Endometrium (tissue), 2 donors: ENCODE measurements at regions not wholly inside any gene's neighbourhood (a gene's known extent, or its start where the extent isn't known, plus 50 kb on each side); places are given as distances from the start of the nearest gene placed in this dataset.
A peak's percentile ranks its signal among the peaks of the same experiment; 100 is the strongest.

Experiments used
- FAIRE-seq: peaks from 2 replicates; lab custom pipeline; 2012; peaks lifted over from hg19 to GRCh38; lab: Jason Lieb, UNC
- donor health status: control.
- donor health status: control.

GRCh38 chr3:117618462-117618861 is 908.9 kb downstream of the TUSC7 start:
- FAIRE-seq, result no peak

- FAIRE-seq, result no peak
These were observed 910.2 kb downstream of the TUSC7 start for GRCh38 chr3:117619805-117620204.

DNA sequence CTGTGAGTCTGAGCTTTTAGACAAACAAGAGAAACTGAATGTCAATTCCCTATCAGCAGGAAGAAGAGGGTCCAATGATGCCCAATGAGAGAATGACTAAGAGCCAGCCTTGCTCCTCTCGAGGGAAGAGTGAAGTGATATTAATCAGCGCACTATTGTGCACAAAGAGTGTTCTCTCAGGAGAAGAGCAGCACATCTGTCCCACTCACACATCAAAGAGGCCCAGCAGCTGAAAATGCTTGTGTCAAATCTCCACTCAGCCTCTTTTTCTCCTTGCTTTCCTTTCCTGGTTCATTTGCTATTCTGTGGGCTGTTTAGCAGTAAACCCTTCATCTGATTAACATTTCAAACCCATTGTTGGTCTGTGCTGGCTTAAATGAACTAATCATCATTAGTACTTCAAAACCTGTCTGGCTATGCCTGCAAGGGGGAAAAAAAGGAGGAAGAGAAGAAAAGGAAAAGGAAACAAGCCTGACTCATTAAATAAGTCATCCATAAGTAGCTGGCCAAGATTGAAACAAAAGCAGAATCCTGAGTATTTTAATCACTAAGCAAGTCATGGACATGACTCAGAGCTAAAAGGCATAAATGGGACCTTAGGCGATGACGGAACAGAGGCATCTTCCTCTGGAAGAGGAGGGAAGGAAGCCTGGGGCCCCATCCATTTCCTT is 912.7 kb downstream of the TUSC7 start:
- no peak for FAIRE-seq

DNA sequence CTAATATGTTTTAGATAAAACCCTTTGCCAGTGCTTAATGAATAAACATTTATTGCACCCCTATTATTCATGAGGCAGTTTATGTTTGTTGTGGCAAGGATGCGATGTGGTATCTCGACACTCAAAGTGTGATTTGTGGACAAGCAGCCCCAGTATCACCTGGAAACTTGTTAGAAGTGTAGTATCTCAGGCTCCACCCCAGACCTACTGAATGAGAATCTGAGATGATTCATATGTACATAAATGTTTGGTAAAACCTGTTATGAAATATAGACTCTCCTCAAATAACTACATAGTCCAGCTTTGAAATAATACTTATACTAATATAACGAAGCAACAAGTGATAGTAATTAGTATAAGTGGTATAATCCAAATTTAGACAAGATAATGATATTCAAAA is 914.8 kb downstream of the TUSC7 start:
- no peak for FAIRE-seq

GRCh38 chr3:117625174-117625573 is 915.6 kb downstream of the TUSC7 start:
- FAIRE-seq, result no peak

DNA sequence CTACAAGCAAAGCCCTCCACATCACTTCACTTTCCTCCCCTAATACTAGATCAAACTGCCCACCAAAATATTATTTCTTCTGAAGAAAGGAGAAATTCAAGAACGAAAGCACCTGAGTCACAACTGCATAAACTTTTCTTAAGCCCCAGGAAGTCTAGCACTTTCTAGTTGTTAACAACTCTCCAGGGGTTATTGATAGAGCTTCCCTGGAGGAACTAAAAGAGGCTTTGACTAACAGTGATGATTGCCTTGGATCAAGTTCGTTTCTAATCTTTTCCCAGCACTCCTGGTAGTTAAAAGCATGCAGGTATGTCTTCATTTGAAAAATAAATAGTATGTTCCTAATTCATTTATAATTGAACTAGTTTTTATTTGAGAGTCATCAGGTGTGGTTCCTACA is 917.0 kb downstream of the TUSC7 start:
- FAIRE-seq, result no peak

GRCh38 chr3:117628823-117629291 is 919.3 kb downstream of the TUSC7 start:
- peak; percentile 93 for FAIRE-seq

DNA sequence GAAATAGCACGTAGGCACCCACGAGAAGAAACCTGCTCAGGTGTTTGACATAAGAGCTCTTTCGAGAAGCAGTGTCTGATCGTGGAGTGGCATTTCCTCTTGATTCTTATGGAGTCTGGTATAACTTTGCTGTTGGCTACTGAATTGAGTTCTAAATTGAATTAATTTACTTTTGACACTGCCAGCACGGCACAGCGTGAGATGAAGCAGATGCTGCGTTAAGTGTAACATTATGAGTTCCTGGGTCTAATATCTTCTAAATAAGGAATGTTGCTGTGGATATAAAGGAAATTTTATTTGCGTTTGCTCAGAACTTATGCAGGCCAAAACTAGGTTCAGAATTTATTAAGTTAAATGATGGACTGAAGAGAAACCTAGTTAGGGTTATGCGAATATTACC is 919.9 kb downstream of the TUSC7 start:
- FAIRE-seq, result no peak

- FAIRE-seq, result no peak
These were observed 920.9 kb downstream of the TUSC7 start for GRCh38 chr3:117630469-117630868.

DNA sequence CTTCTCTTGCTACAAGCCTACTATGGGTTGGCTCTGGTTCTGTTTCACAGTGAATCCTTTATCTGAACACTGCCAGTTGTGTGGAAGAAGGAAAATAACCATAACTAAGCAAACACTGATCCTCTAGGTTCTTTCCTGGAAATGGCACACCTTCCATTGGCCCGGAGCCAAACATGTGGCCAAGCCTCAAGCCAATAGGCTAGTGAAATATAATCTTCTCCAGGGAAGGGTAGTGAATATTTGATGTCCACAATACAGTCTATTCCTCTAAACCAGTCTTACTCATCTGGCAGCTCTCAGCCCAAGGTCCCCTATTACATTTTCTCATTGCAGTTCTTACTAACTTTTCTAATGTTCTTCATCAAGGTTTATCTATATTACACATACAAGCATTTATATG is 921.3 kb downstream of the TUSC7 start:
- no peak for FAIRE-seq

DNA sequence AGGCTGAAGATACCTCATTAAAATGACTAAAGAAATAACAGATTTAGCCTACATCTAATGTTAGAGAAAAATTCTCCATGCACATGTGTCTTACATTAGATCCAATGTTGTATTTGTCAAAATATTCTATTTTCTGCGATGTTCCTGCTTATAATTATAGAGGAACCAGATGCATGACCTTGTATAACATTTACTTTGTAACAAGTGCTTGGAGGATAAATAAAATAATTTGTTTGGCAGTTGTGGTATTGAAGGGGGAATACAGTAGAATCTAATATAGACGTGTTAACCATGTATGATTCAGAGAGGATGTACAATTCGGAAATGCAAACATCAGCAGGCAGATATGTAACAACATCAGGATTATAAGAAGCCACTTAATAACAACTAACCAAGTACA is 922.2 kb downstream of the TUSC7 start:
- FAIRE-seq, result no peak

- no peak for FAIRE-seq
These were observed 922.6 kb downstream of the TUSC7 start for GRCh38 chr3:117632191-117632590.

- no peak for FAIRE-seq
These were observed 923.6 kb downstream of the TUSC7 start for GRCh38 chr3:117633207-117633606.

DNA sequence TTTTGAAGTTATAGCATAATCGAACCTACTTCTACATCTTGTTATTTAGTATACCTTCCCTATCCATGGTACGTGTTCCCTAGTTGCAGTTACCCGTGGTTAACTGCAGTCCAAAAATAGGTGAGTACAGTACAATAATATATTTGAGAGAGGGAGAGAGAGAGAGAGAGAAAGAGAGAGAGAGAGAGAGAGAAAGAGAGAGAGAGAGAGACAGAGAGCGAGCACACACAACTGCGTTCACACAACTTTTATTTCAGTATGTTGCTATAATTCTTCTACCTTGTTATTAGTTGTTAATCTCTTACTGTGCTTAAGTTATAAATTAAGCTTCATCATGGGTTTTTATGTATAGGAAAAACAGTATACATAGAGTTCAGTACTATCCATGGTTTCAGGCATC is 928.1 kb downstream of the TUSC7 start:
- no peak for FAIRE-seq

- FAIRE-seq, result no peak
These were observed 934.6 kb downstream of the TUSC7 start for GRCh38 chr3:117644203-117644602.

- no peak for FAIRE-seq
These were observed 936.1 kb downstream of the TUSC7 start for GRCh38 chr3:117645561-117646242.

- FAIRE-seq, result no peak
These were observed 937.9 kb downstream of the TUSC7 start for GRCh38 chr3:117647435-117647834.

DNA sequence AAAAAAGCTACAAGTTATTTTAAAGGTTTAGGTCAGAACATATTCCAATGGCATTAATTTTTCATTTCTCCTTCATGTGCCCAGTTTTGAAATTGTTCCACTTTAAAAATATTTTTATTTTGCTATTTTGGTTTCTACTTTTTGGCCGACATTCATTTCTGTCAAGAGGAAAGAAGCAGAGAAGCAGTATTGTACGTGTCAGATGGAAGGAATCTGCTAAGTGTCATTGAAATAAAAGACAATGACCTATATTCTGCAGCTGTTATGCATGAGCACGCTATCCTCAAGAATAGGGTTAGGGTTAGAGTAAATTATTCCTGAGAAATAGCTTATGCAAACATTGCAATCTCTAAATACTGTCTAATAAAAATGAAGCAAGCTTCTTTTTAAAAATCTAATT is 941.7 kb downstream of the TUSC7 start:
- peak; percentile 76 for FAIRE-seq

DNA sequence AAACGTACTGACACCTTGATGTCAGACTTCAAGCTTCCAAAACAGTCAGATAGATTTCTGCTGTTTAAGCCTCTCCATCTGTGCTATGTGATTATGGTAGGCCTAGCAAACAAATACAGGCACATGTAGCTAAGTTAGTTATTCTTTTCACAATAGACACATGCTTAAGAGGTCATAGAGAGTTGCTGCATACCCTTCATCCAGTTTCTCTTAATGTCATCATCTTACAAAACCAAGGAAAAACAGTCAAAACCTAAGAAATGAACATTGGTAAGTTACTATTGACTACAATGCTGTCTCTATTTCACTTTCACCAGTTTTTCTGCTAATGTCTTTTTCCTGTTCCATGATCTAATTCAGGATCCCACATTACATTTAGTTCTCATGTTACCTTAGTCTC is 946.8 kb downstream of the TUSC7 start:
- no peak for FAIRE-seq

DNA sequence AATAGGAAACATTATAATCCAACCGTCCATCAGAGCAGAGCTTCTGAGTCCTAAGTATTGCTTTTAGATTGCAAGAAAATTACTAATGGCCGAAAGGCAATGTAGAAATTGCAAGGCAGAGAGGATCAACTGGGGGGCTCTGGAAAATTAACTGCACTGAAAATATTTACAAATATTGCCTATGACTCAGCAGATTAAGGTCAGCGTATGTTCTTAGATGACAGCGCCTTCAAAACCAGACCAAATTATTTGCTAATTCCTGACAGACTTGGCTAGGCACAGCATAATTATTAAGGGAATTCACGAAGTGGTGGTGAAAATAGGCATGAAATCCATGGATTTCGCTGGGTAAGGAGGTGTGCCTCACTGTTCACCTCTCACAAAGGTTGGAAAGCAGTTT is 947.7 kb downstream of the TUSC7 start:
- FAIRE-seq, result no peak

DNA sequence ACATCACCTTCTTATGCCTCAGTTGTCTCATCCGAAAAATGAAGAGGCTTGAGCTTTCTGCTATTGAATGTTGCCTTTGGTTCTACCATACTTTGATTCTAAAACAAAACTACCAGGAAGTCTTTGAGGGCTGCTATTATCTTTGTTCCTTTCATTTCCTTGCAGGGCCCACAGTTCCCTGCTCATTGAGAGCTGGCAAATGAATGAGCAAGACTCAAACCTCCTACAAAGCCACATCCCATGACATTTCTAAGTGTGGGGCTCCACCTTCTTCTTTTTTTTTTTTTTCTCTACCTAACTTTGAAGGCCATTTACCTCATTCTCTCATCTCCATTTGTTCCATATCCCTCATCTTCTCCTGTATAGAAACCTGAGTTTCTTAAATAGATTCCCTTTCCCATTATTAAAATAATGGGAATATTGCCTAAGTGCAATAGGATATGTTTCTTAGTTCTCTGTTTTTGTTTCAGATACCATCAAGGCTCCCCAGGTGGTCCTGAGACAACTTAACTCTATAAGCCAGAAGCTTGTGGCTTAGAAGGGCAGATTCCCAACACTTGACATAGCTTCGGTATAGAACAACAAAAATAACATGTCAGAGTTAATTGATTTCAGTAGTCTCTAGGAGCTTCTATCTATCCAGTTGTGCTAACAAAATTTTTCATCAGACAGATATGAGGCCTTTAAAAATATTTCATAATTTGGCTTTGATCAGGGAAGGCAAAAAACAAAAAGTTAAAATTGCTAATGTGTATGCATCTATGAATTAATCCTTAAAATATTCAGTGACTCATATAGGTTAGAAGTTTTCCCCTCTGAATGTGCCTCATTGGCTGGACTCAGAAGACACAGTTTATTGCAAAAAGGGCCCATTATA is 951.6 kb downstream of the TUSC7 start:
- no peak for FAIRE-seq

DNA sequence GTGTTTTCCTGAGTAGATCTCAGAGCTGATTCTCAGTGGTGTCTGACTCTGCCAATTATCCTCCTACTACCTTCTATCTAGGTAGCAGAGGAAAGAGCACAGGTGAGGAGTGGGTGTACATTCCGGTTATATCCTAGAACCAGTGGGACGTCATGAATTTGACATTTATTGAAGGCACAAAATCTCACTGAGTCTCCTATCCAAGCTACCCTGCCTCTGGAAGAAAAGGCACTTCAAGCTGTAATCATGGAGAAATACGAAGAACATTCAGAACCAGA is 952.2 kb downstream of the TUSC7 start:
- no peak for FAIRE-seq

- FAIRE-seq, result no peak
These were observed 955.7 kb downstream of the TUSC7 start for GRCh38 chr3:117665296-117665695.
